ENCODE measurements at regions not wholly inside any gene's neighbourhood (a gene's known extent, or its start where the extent isn't known, plus 50 kb on each side); places are given as distances from the start of the nearest gene placed in this dataset.

GRCh38 chr18:39037925-39038324 lies 1472.3 kb upstream of the CELF4 start (continued):
- no peak for TF ChIP-seq CHD7 (IDR thresholded peaks at IDR 0.05; ENCODE audit: insufficient replicate concordance, low read length)
- no peak for TF ChIP-seq POU5F1 (IDR thresholded peaks at IDR 0.05; ENCODE audit: low read depth, low read length)
- TF ChIP-seq CEBPB (IDR thresholded peaks at IDR 0.05; ENCODE audit: low read depth, low read length): no peak
- TF ChIP-seq, protein P1, sequence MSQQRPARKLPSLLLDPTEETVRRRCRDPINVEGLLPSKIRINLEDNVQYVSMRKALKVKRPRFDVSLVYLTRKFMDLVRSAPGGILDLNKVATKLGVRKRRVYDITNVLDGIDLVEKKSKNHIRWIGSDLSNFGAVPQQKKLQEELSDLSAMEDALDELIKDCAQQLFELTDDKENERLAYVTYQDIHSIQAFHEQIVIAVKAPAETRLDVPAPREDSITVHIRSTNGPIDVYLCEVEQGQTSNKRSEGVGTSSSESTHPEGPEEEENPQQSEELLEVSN (IDR thresholded peaks at IDR 0.05): no peak
- TF ChIP-seq KDM4A (IDR thresholded peaks at IDR 0.05; ENCODE audit: low read depth, low read length, severe bottlenecking): no peak

All from H1 (cell line).